GM12878 (cell line): ENCODE measurements at regions not wholly inside any gene's neighbourhood (a gene's known extent, or its start where the extent isn't known, plus 50 kb on each side); places are given as distances from the start of the nearest gene placed in this dataset.

Experiments
- ATAC-seq: fragments of 200-7000 bp; cut with Tn5 transposase; 3 replicates; pipeline ENCODE4 v1.9.1; 2020; ENCODE audit warnings: mild to moderate bottlenecking, moderate library complexity
- BruUV-seq: library from RNA; stranded (reverse); fragments of 400-500 nt; replicated peaks from 2 replicates; lab custom pipeline; 2021; lab: Mats Ljungman, UMichigan
- CTCF ChIA-PET: fragments of 300-600 bp; sonication (Branson Sonifier 250); formaldehyde crosslinking; extraction: SDS; loops from one replicate; lab custom pipeline; 2021; ENCODE audit warnings: inconsistent platforms; lab: Yijun Ruan, JAX
- POLR2A ChIA-PET: fragments of 350-600 bp; formaldehyde crosslinking; extraction: SDS; loops from one replicate; lab custom pipeline; 2021; ENCODE audit warnings: inconsistent platforms; lab: Charles Lee
- RAD21 ChIA-PET: fragments of 300-600 bp; sonication (Branson Sonifier 250); formaldehyde crosslinking; loops from one replicate; lab custom pipeline; 2023; ENCODE audit warnings: antibody characterized with exemption; ENCODE audit not compliant: unreplicated experiment; lab: Charles Lee
- SMC1A ChIA-PET: fragments of 300-600 bp; sonication (Branson Sonifier 250); formaldehyde crosslinking; loops from one replicate; lab custom pipeline; 2023; ENCODE audit not compliant: unreplicated experiment, uncharacterized antibody; lab: Charles Lee
- DNase-seq: peaks from one replicate; pipeline ENCODE4 v3.0.0-alpha.2; 2011; ENCODE audit warnings: low read depth, low spot score
- FAIRE-seq: peaks from 3 replicates; lab custom pipeline; 2011; peaks lifted over from hg19 to GRCh38; lab: Jason Lieb, UNC
- H2AFZ ChIP-seq: 2 replicates; pipeline ENCODE4 v1.6.0; 2011; ENCODE audit warnings: low read depth, low read length, control low read depth; ENCODE audit not compliant: control insufficient read depth
- H3K27ac ChIP-seq: 2 replicates; pipeline ENCODE4 v1.5.1; 2011; ENCODE audit warnings: control low read depth; ENCODE audit not compliant: control insufficient read depth, insufficient read depth
- H3K27me3 ChIP-seq, 2 experiments: replicated peaks in 1 of 2; 2 replicates each; pipeline versions ENCODE4 v1.6.0 to v1.6.1; 2011; ENCODE audit warnings: low read length in 1 of 2; ENCODE audit not compliant: control insufficient read depth in 2 of 2, insufficient read depth in 2 of 2
- H3K36me3 ChIP-seq, 2 experiments: 2 replicates each; pipeline ENCODE4 v1.5.1; 2011; ENCODE audit warnings: low read length in 1 of 2; ENCODE audit not compliant: control insufficient read depth in 2 of 2, insufficient read depth in 2 of 2
- H3K4me1 ChIP-seq: 2 replicates; pipeline ENCODE4 v1.6.1; 2011; ENCODE audit warnings: mild to moderate bottlenecking, low read length, moderate library complexity, mixed read lengths; ENCODE audit not compliant: control insufficient read depth, insufficient read depth
- H3K4me2 ChIP-seq: 2 replicates; pipeline ENCODE4 v1.6.0; 2011; ENCODE audit warnings: control low read depth; ENCODE audit not compliant: control insufficient read depth, insufficient read depth
- H3K4me3 ChIP-seq: fragments of 200-600 bp; sonication (generic); 2 replicates; pipeline ENCODE4 v1.5.1; 2016
- H3K79me2 ChIP-seq: 2 replicates; pipeline ENCODE4 v1.6.0; 2011; ENCODE audit warnings: low read length; ENCODE audit not compliant: control insufficient read depth, insufficient read depth
- H3K9ac ChIP-seq: 2 replicates; pipeline ENCODE4 v1.8.0; 2011; ENCODE audit warnings: low read length, control low read depth, mixed read lengths; ENCODE audit not compliant: control insufficient read depth, insufficient read depth
- H3K9me3 ChIP-seq: replicated peaks from 3 replicates; pipeline ENCODE4 v1.5.1; 2011; ENCODE audit warnings: mild to moderate bottlenecking, low read length; ENCODE audit not compliant: control insufficient read depth, insufficient read depth
- H4K20me1 ChIP-seq: 2 replicates; pipeline ENCODE4 v1.6.0; 2011; ENCODE audit not compliant: control insufficient read depth, insufficient read depth
- FOXK2 ChIP-seq: fragments of 450-650 bp; IDR thresholded peaks from 2 replicates; pipeline ENCODE4 v1.6.1; 2017; ENCODE audit warnings: mild to moderate bottlenecking, moderate library complexity
- SPI1 ChIP-seq: IDR thresholded peaks from 2 replicates; pipeline ENCODE4 v1.6.1; 2011; ENCODE audit warnings: low read depth, mild to moderate bottlenecking, low read length, moderate library complexity, borderline replicate concordance; ENCODE audit not compliant: insufficient read depth
- TAF1 ChIP-seq: IDR thresholded peaks from 2 replicates; pipeline ENCODE4 v1.6.1; 2011; ENCODE audit warnings: mild to moderate bottlenecking, low read depth, low read length, borderline replicate concordance
- WGBS: methylation state at CpG from one replicate; pipeline ENCODE4 v1.1.6; 2016; ENCODE audit warnings: low lambda C conversion rate; ENCODE audit not compliant: insufficient replicate concordance, insufficient coverage; ENCODE audit errors: missing lambda C conversion rate; 5-methylcytosine and 5-hydroxymethylcytosine counted together
- in situ Hi-C: fragments of 300-500 bp; cut with MboI; formaldehyde crosslinking; loops from 9 replicates; pipeline ENCODE4 v1.14.3; 2018; ENCODE audit warnings: mixed read lengths
- intact Hi-C: fragments of 100-400 bp; cut with micrococcal nuclease; formaldehyde crosslinking; loops from one replicate; pipeline ENCODE4 v1.14.2; 2022; ENCODE audit not compliant: unreplicated experiment
- TF ChIP-seq, protein P1 (sequence below): fragments of 450-650 bp; IDR thresholded peaks from 2 replicates; pipeline ENCODE4 v1.6.1; 2017; ENCODE audit warnings: low read depth, mild to moderate bottlenecking, moderate library complexity

DNA sequence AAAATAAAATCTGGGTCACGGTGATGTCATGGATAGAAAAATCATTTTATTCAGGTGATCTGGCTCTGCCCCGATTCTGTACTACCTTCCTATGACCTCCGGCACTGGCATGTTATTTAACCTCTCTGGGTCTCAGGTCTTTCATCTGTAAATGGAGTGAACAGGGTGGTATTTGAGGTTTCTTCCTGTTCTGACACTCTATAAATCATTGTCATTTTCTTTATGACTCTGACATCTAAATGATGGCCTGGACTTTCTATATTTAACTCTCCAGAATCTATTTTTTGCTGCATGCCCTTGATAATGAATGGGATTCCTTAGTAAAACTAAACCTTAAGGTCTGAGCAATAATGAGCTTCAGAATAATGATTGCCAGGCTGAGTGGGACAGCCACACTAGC is 422.0 kb upstream of the CNKSR2 start (continued):
- TF ChIP-seq, protein P1, sequence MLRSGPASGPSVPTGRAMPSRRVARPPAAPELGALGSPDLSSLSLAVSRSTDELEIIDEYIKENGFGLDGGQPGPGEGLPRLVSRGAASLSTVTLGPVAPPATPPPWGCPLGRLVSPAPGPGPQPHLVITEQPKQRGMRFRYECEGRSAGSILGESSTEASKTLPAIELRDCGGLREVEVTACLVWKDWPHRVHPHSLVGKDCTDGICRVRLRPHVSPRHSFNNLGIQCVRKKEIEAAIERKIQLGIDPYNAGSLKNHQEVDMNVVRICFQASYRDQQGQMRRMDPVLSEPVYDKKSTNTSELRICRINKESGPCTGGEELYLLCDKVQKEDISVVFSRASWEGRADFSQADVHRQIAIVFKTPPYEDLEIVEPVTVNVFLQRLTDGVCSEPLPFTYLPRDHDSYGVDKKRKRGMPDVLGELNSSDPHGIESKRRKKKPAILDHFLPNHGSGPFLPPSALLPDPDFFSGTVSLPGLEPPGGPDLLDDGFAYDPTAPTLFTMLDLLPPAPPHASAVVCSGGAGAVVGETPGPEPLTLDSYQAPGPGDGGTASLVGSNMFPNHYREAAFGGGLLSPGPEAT = 0 out of 2 replicates have a peak, but pooled peaks have one; percentile 29
- no peak for TF ChIP-seq TAF1

DNA sequence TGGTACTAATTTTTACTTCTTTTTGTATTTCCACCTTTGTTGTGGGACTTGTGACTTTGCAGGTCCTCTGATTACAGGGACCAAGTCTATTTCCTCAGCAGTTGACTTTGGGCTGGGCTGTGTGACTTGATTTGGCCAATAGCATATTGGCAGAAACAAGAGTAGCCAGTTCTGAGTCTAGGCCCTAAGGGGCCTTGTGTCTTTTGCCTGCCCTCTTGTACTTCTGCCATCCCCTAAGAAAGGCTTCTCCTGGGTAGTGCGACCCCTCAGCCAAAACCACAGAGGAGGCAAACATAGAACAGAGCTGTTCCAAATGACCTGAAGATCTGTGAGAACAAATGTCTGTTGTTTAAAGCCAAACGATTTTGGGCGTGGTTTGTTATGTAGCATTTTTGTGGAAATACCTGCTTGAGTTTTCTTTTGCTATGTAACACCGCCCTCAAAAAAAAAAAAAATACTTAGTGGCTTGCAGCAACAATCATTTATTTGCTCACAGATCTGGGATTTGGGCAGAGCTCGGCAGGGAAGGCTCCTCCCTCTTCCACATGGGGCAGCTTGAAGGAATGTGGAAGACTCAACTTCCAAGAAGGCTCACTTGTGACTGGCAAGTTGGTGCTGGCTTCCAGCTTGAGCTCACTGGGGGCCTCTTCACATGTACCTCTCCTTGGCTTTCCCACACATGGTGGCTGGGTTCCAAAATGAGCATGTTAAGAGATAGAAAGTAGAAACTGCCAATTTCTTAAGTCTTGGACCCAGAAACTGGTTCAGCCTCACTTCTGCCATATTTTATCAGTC is 423.0 kb upstream of the CNKSR2 start:
- in situ Hi-C loops = no loop called here
- FAIRE-seq = no peak

More for the DNA sequence above, 423.0 kb upstream of the CNKSR2 start:
- H3K27me3 ChIP-seq = no peaks in the 10 kb centered on the region
- H4K20me1 ChIP-seq = no peaks in the 10 kb centered on the region
- DNase-seq (no peak), ATAC-seq (no peak)
- SMC1A ChIA-PET = interaction anchor here (1.3 kb wide), 1 partner anchor 63 kb away, joined by 3 read pairs; no protein-coding TSS in a partner anchor
- RAD21 ChIA-PET = interaction anchor here (0.7 to 2.1 kb wide), 2 partner anchors 30 to 127 kb away, joined by 4 to 6 read pairs; no protein-coding TSS in a partner anchor
- WGBS = 19% methylated on average over 5 of the region's 5 CpGs
- H2AFZ ChIP-seq = no peak overlapping the region
- H3K4me1 ChIP-seq = no peaks in the 10 kb centered on the region
- H3K4me3 ChIP-seq = no peak overlapping the region
- no peak overlapping the region for H3K4me2 ChIP-seq
- H3K79me2 ChIP-seq = no peaks in the 10 kb centered on the region
- no TSS peak for BruUV-seq
- no peak for TF ChIP-seq SPI1
- TF ChIP-seq FOXK2 = no peak
- CTCF ChIA-PET = interaction anchor here (0.6 to 0.7 kb wide), 2 partner anchors 650 to 695 kb away, joined by 4 read pairs; no protein-coding TSS in a partner anchor
- no peak overlapping the region for H3K9ac ChIP-seq
- POLR2A ChIA-PET = interaction anchor here (0.7 kb wide), 1 partner anchor 18 kb away, joined by 3 read pairs; no protein-coding TSS in a partner anchor
- H3K36me3 ChIP-seq = no peaks in the 10 kb centered on the region
- no peak overlapping the region for H3K27ac ChIP-seq
- no peaks in the 10 kb centered on the region for H3K9me3 ChIP-seq
- intact Hi-C loops = no loop called here
